A673 (cell line): ENCODE measurements at regions not wholly inside any gene's neighbourhood (a gene's known extent, or its start where the extent isn't known, plus 50 kb on each side); places are given as distances from the start of the nearest gene placed in this dataset.

Source experiments
- CTCF ChIP-seq: fragments of 300-800, 200-600 bp; sonication (generic); conservative IDR thresholded peaks from 2 replicates; pipeline ENCODE4 v1.5.1; 2017; ENCODE audit warnings: low read depth, mild to moderate bottlenecking, antibody characterized with exemption, low read length, moderate library complexity, mixed read lengths
- EZH2 ChIP-seq: fragments of 200-600 bp; sonication (generic); IDR thresholded peaks from 2 replicates; pipeline ENCODE4 v1.6.1; 2017; ENCODE audit warnings: borderline replicate concordance, low read depth, mild to moderate bottlenecking, mixed read lengths, antibody characterized with exemption, low read length; ENCODE audit not compliant: poor library complexity, severe bottlenecking

- TF ChIP-seq CTCF (no peak), EZH2 (no peak)
Measured at GRCh38 chr9:21730899-21731298, 71.5 kb upstream of the MTAP start.
